Endothelial cell of umbilical vein (primary cell): ENCODE measurements at regions not wholly inside any gene's neighbourhood (a gene's known extent, or its start where the extent isn't known, plus 50 kb on each side); places are given as distances from the start of the nearest gene placed in this dataset.

ENCODE experiments used
- BruUV-seq: library from RNA; stranded (reverse); fragments of 400-500 nt; replicated peaks from 2 replicates; lab custom pipeline; 2021; lab: Mats Ljungman, UMichigan
- CTCF ChIA-PET: fragments of 300-600, 350-600 bp; sonication (Branson Sonifier 250); formaldehyde crosslinking; loops from one replicate; lab custom pipeline; 2021; ENCODE audit warnings: antibody characterized with exemption, inconsistent platforms; lab: Charles Lee
- POLR2A ChIA-PET: fragments of 300-600, 350-600 bp; sonication (Branson Sonifier 250); formaldehyde crosslinking; loops from one replicate; lab custom pipeline; 2021; ENCODE audit warnings: antibody characterized with exemption, inconsistent platforms; lab: Charles Lee
- DNase-seq: peaks from one replicate; pipeline ENCODE4 v3.0.0-alpha.2; 2011; ENCODE audit warnings: low read depth, low spot score
- FAIRE-seq: peaks from 2 replicates; lab custom pipeline; 2011; peaks lifted over from hg19 to GRCh38; lab: Jason Lieb, UNC
- H2AFZ ChIP-seq: 2 replicates; pipeline ENCODE4 v1.6.0; 2012; ENCODE audit warnings: low read depth, low read length, control low read depth, inconsistent platforms
- H3K27ac ChIP-seq: 2 replicates; pipeline ENCODE4 v1.5.1; 2011; ENCODE audit warnings: low read depth, mild to moderate bottlenecking, control low read depth, low read length, moderate library complexity; ENCODE audit not compliant: insufficient read depth
- H3K27me3 ChIP-seq, 2 experiments: 2 replicates each; pipeline versions ENCODE4 v1.6.0 to v1.6.1; 2011; ENCODE audit warnings: low read length in 2 of 2, mixed read lengths in 1 of 2; ENCODE audit not compliant: control insufficient read depth in 2 of 2, insufficient read depth in 2 of 2
- H3K36me3 ChIP-seq, 2 experiments: 2 replicates in 1 of 2; 3 replicates in 1 of 2; pipeline ENCODE4 v1.5.1; 2011; ENCODE audit warnings: low read length in 2 of 2, mild to moderate bottlenecking in 1 of 2, moderate library complexity in 1 of 2; ENCODE audit not compliant: control insufficient read depth in 2 of 2, insufficient read depth in 2 of 2; ENCODE audit errors: extremely low read depth in 1 of 2
- H3K4me1 ChIP-seq: 3 replicates; pipeline ENCODE4 v1.5.1; 2011; ENCODE audit warnings: mild to moderate bottlenecking, low read length; ENCODE audit not compliant: control insufficient read depth, insufficient read depth; ENCODE audit errors: extremely low read depth
- H3K4me2 ChIP-seq: 2 replicates; pipeline ENCODE4 v1.6.1; 2011; ENCODE audit warnings: low read length, control low read depth, mixed read lengths; ENCODE audit not compliant: insufficient read depth
- H3K4me3 ChIP-seq, 3 experiments: fragments of 200-600 bp in 1 of 3; sonication (generic), shearing (Covaris generic) in 1 of 3; replicated peaks in 1 of 3; 2 replicates each; pipeline ENCODE4 v1.5.1; 2011 to 2016; ENCODE audit warnings: control low read depth in 3 of 3, low read length in 3 of 3, mild to moderate bottlenecking in 2 of 3, inconsistent platforms in 1 of 3, low read depth in 1 of 3, moderate library complexity in 1 of 3; ENCODE audit not compliant: insufficient read depth in 1 of 3
- H3K79me2 ChIP-seq: 2 replicates; pipeline ENCODE4 v1.6.0; 2012; ENCODE audit warnings: low read length, inconsistent platforms; ENCODE audit not compliant: control insufficient read depth, insufficient read depth
- H3K9ac ChIP-seq: replicated peaks from 2 replicates; pipeline ENCODE3; 2011; ENCODE audit warnings: low read length, control low read depth; ENCODE audit not compliant: insufficient read depth; ENCODE audit errors: extremely low read depth
- H3K9me1 ChIP-seq: replicated peaks from 3 replicates; pipeline ENCODE4 v1.6.0; 2011; ENCODE audit warnings: mild to moderate bottlenecking, low read length; ENCODE audit not compliant: control insufficient read depth, insufficient read depth; ENCODE audit errors: extremely low read depth
- H3K9me3 ChIP-seq: replicated peaks from 2 replicates; pipeline ENCODE4 v1.5.1; 2012; ENCODE audit warnings: low read length, inconsistent platforms; ENCODE audit not compliant: control insufficient read depth, insufficient read depth
- H4K20me1 ChIP-seq: replicated peaks from 2 replicates; pipeline ENCODE3; 2011; ENCODE audit warnings: mild to moderate bottlenecking, low read length; ENCODE audit not compliant: control insufficient read depth, insufficient read depth; ENCODE audit errors: extremely low read depth
- FOS ChIP-seq: IDR thresholded peaks from 2 replicates; pipeline ENCODE4 v1.6.1; 2011; ENCODE audit warnings: mild to moderate bottlenecking, low read length, moderate library complexity, borderline replicate concordance; ENCODE audit not compliant: insufficient read depth
- GATA2 ChIP-seq: IDR thresholded peaks from 2 replicates; pipeline ENCODE4 v1.7.0; 2011; ENCODE audit warnings: low read depth, mild to moderate bottlenecking, moderate library complexity, mixed read lengths, low read length; ENCODE audit not compliant: insufficient read length, insufficient read depth
- JUN ChIP-seq: IDR thresholded peaks from 2 replicates; pipeline ENCODE4 v1.6.1; 2011; ENCODE audit warnings: borderline replicate concordance, low read depth; ENCODE audit not compliant: insufficient read length, insufficient read depth
- MYC ChIP-seq: IDR thresholded peaks from one replicate; pipeline ENCODE4 v1.6.1; 2011; ENCODE audit warnings: mild to moderate bottlenecking, low read depth, low read length
- POLR2A ChIP-seq: IDR thresholded peaks from 2 replicates; pipeline ENCODE4 v1.6.1; 2012; ENCODE audit warnings: low read depth, mild to moderate bottlenecking, control low read depth, low read length
- POLR2AphosphoS5 ChIP-seq: IDR thresholded peaks from 2 replicates; pipeline ENCODE4 v1.6.1; 2012; ENCODE audit warnings: low read depth, mild to moderate bottlenecking, control low read depth, low read length, moderate library complexity; ENCODE audit not compliant: insufficient read depth
- dilution Hi-C: fragments of 300-500 bp; cut with MboI; formaldehyde crosslinking; loops from one replicate; pipeline ENCODE4 v1.15.0; 2019; ENCODE audit warnings: low sequenced_read_pairs; ENCODE audit not compliant: extremely low pct_ligation_motif_present
- intact Hi-C: fragments of 100-400 bp; cut with micrococcal nuclease; formaldehyde crosslinking; loops from one replicate; pipeline ENCODE4 v1.10.0; 2022
- TF ChIP-seq, protein P1 (sequence below): IDR thresholded peaks from 2 replicates; pipeline ENCODE4 v1.6.1; 2011; ENCODE audit not compliant: insufficient read depth, insufficient read length
- TF ChIP-seq, protein P2 (sequence below), 2 donors: IDR thresholded peaks; 1 replicate in 1 of 2; 2 replicates in 1 of 2; pipeline ENCODE4 v1.5.1; 2011; ENCODE audit warnings: low read length in 2 of 2, mild to moderate bottlenecking in 2 of 2, moderate library complexity in 2 of 2, control low read depth in 1 of 2, inconsistent platforms in 1 of 2, low read depth in 1 of 2; ENCODE audit not compliant: insufficient read depth in 1 of 2; ENCODE audit errors: extremely low read depth in 1 of 2

DNA sequence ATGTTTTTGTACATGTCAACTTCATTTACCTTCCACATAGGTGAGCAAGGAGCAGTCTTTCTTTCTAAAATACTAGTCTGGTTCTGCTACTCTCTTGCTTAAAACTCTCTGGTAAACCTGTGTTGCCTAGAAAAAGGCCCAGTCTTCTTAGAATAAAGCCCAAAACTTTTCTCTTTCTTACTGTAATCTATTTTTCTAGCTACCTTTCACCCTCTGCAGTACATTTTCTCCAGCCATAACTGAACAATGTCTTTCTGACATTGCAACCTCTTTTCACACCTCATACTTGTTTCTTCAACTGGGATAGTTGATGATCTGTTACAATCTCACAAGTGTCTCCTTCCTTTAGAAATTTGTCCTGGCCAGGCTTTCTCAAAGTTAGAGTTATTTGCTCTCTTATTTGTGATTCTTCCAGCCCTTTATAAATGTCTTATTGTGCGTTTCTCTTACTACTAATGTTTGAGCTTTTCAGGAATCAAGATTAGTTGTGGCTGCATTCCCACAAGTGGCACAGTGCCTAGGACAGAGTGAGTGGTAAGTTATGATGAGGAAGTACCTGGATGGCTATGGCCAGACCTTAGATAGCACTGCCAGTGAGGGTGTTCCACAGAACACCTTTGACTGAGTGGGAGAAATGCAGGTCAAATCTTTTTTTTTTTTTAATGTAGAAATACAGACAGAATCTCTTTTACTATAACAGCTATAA, 313.4 kb upstream of the SATB1 start:
- Histone ChIP-seq H3K36me3 (no peaks in the 10 kb centered on the region), H3K27ac (no peak overlapping the region), H3K9me3 (no peaks in the 10 kb centered on the region), H3K9me1 (no peaks in the 10 kb centered on the region), H3K27me3 (no peaks in the 10 kb centered on the region), H4K20me1 (no peaks in the 10 kb centered on the region), H3K4me2 (no peak overlapping the region), H3K9ac (no peak overlapping the region), H3K4me1 (no peaks in the 10 kb centered on the region), H3K79me2 (no peaks in the 10 kb centered on the region), H3K4me3 (no peak overlapping the region), H2AFZ (no peak overlapping the region)
- CTCF ChIA-PET: no interaction called here
- POLR2A ChIA-PET: no interaction called here
- dilution Hi-C loops (no loop called here), intact Hi-C loops (no loop called here)
- TF ChIP-seq, protein P1, sequence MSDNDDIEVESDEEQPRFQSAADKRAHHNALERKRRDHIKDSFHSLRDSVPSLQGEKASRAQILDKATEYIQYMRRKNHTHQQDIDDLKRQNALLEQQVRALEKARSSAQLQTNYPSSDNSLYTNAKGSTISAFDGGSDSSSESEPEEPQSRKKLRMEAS: no peak
- TF ChIP-seq JUN (no peak), MYC (no peak), GATA2 (no peak), POLR2A (no peak), FOS (no peak), POLR2AphosphoS5 (no peak)
- TF ChIP-seq, protein P2, sequence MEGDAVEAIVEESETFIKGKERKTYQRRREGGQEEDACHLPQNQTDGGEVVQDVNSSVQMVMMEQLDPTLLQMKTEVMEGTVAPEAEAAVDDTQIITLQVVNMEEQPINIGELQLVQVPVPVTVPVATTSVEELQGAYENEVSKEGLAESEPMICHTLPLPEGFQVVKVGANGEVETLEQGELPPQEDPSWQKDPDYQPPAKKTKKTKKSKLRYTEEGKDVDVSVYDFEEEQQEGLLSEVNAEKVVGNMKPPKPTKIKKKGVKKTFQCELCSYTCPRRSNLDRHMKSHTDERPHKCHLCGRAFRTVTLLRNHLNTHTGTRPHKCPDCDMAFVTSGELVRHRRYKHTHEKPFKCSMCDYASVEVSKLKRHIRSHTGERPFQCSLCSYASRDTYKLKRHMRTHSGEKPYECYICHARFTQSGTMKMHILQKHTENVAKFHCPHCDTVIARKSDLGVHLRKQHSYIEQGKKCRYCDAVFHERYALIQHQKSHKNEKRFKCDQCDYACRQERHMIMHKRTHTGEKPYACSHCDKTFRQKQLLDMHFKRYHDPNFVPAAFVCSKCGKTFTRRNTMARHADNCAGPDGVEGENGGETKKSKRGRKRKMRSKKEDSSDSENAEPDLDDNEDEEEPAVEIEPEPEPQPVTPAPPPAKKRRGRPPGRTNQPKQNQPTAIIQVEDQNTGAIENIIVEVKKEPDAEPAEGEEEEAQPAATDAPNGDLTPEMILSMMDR (IDR thresholded peaks at IDR 0.05; ENCODE audit: extremely low read depth in 1 of 2, insufficient read depth in 1 of 2, low read depth in 1 of 2, low read length in 2 of 2): no peak
- DNase-seq (no peak), FAIRE-seq (no peak)
- no TSS peak for BruUV-seq
